Endothelial cell (in vitro differentiated cells): ENCODE measurements at regions not wholly inside any gene's neighbourhood (a gene's known extent, or its start where the extent isn't known, plus 50 kb on each side); places are given as distances from the start of the nearest gene placed in this dataset.

Experiments used
- DNase-seq: peaks from one replicate; pipeline ENCODE4 v3.0.0; 2021; ENCODE audit warnings: low spot score
- H3K27ac Mint-ChIP-seq: one replicate; pipeline ENCODE4 v1.8.0; 2021; ENCODE audit warnings: mixed read lengths, inconsistent platforms; ENCODE audit not compliant: unreplicated experiment
- H3K27me3 Mint-ChIP-seq: one replicate; pipeline ENCODE4 v1.8.0; 2021; ENCODE audit warnings: mild to moderate bottlenecking, moderate library complexity, mixed read lengths, inconsistent platforms; ENCODE audit not compliant: unreplicated experiment
- H3K36me3 Mint-ChIP-seq: one replicate; pipeline ENCODE4 v1.8.0; 2021; ENCODE audit warnings: mild to moderate bottlenecking, low read depth, mixed read lengths, inconsistent platforms; ENCODE audit not compliant: unreplicated experiment
- H3K4me1 Mint-ChIP-seq: one replicate; pipeline ENCODE4 v1.8.0; 2021; ENCODE audit warnings: mild to moderate bottlenecking, mixed read lengths, inconsistent platforms; ENCODE audit not compliant: unreplicated experiment
- H3K4me3 Mint-ChIP-seq: one replicate; pipeline ENCODE4 v1.8.0; 2021; ENCODE audit warnings: mild to moderate bottlenecking, mixed read lengths, inconsistent platforms; ENCODE audit not compliant: unreplicated experiment
- H3K9me3 Mint-ChIP-seq: one replicate; pipeline ENCODE4 v1.8.0; 2021; ENCODE audit warnings: mixed read lengths, inconsistent platforms; ENCODE audit not compliant: unreplicated experiment
- CTCF ChIP-seq: fragments of 200-600 bp; sonication (generic); IDR thresholded peaks from one replicate; pipeline ENCODE4 v1.5.0; 2021; ENCODE audit warnings: antibody characterized with exemption; ENCODE audit not compliant: unreplicated experiment

- no peak for DNase-seq
- no peak overlapping the region for H3K27ac Mint-ChIP-seq
- H3K4me1 Mint-ChIP-seq, result no peaks in the 10 kb centered on the region
- no peak for TF ChIP-seq CTCF
- no peaks in the 10 kb centered on the region for H3K36me3 Mint-ChIP-seq
- no peak overlapping the region for H3K4me3 Mint-ChIP-seq
- H3K9me3 Mint-ChIP-seq, result no peaks in the 10 kb centered on the region
- H3K27me3 Mint-ChIP-seq, result no peaks in the 10 kb centered on the region
These were observed 919.8 kb downstream of the CENPC start for GRCh38 chr4:66625480-66625879.

- Mint-ChIP-seq H3K27ac (no peak overlapping the region), H3K9me3 (no peaks in the 10 kb centered on the region), H3K4me3 (no peak overlapping the region), H3K36me3 (no peaks in the 10 kb centered on the region), H3K27me3 (peaks cover under 1% of the 10 kb centered on the region), H3K4me1 (no peaks in the 10 kb centered on the region)
- no peak for TF ChIP-seq CTCF
- DNase-seq, result no peak
These were observed 931.7 kb downstream of the CENPC start for GRCh38 chr4:66613591-66613990.

GRCh38 chr4:66609014-66609413 lies 936.3 kb downstream of the CENPC start:
- no peak overlapping the region for H3K27ac Mint-ChIP-seq
- H3K9me3 Mint-ChIP-seq, result no peaks in the 10 kb centered on the region
- H3K4me3 Mint-ChIP-seq, result no peak overlapping the region
- no peaks in the 10 kb centered on the region for H3K27me3 Mint-ChIP-seq
- DNase-seq, result no peak
- H3K36me3 Mint-ChIP-seq, result no peaks in the 10 kb centered on the region
- no peak for TF ChIP-seq CTCF
- H3K4me1 Mint-ChIP-seq, result no peaks in the 10 kb centered on the region

GRCh38 chr4:66606908-66607307 lies 936.6 kb upstream of the EPHA5 start:
- Mint-ChIP-seq H3K27me3 (no peaks in the 10 kb centered on the region), H3K9me3 (no peaks in the 10 kb centered on the region), H3K36me3 (no peaks in the 10 kb centered on the region), H3K27ac (no peak overlapping the region), H3K4me3 (no peak overlapping the region), H3K4me1 (no peaks in the 10 kb centered on the region)
- DNase-seq, result no peak
- TF ChIP-seq CTCF, result no peak

- DNase-seq, result no peak
- Mint-ChIP-seq H3K36me3 (no peaks in the 10 kb centered on the region), H3K4me3 (no peak overlapping the region), H3K4me1 (no peaks in the 10 kb centered on the region), H3K9me3 (no peaks in the 10 kb centered on the region), H3K27ac (no peak overlapping the region), H3K27me3 (no peaks in the 10 kb centered on the region)
- no peak for TF ChIP-seq CTCF
These were observed 935.9 kb upstream of the EPHA5 start for GRCh38 chr4:66606215-66606614.
